ENCODE measurements at regions not wholly inside any gene's neighbourhood (a gene's known extent, or its start where the extent isn't known, plus 50 kb on each side); places are given as distances from the start of the nearest gene placed in this dataset.
A peak's percentile ranks its signal among the peaks of the same experiment; 100 is the strongest.

GRCh38 chr7:16055263-16055976 lies 365.9 kb downstream of the CRPPA start:
- DNase-seq (ENCODE audit: low read depth) = no peak

DNA sequence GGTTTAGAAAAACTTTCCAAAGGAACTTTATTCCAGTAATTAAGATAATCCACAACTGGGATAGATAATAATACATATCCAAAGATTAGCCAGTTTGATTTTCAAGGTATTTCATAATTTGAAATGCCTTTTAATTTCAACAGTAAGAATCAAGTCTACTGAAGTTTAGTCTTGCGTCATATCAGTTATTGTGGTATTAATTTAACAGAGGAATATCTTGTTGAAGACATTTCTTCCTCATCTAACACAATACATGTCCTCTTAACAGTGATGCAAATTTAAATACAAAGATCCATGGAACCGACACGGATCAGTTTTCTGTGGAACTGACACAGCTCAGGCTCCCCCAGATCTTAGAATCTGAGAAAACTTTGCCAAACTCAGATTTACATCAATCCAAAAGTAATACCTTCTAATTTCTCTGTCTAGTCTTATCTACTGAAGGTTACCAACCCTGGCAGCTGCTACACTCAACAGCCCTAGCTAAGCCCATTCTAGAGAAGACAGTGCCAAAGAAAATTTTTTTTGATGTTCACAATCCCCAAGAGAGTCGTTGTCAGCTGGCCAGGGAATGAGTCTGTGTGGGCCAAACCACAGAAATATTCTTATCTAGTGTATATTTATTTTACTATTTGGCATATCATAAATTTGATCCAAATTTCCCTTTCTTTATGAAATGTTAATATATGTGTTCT lies 365.2 kb upstream of the MEOX2 start:
- DNase-seq (ENCODE audit: low read depth) = no peak

GRCh38 chr7:16046041-16046440 lies 359.6 kb upstream of the MEOX2 start:
- DNase-seq (ENCODE audit: low read depth) = no peak

DNA sequence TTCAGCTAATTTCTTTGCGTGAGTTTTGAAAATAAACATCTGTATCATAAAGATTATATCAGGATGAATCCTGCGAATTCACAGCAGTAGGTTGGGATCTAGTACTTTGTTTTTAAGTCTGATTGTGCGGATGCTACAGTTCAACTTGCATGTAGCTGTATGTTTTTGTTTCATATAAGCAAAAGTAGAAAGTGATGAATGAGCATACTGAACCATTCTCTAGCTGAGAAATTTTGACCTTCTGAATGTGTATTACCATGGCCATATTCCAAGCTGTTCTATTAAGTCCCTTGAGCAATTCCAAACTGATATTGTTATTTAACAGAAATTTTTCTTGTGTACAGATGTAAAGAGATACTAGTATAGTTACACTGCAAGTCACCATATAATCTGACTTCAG lies 358.8 kb upstream of the MEOX2 start:
- DNase-seq (ENCODE audit: low read depth) = no peak

GRCh38 chr7:16044645-16045044 lies 358.2 kb upstream of the MEOX2 start:
- no peak for DNase-seq (ENCODE audit: low read depth)

- DNase-seq (ENCODE audit: low read depth) = no peak
These were observed 353.9 kb upstream of the MEOX2 start for GRCh38 chr7:16040346-16040745.

- no peak for DNase-seq (ENCODE audit: low read depth)
These were observed 352.4 kb upstream of the MEOX2 start for GRCh38 chr7:16038906-16039305.

DNA sequence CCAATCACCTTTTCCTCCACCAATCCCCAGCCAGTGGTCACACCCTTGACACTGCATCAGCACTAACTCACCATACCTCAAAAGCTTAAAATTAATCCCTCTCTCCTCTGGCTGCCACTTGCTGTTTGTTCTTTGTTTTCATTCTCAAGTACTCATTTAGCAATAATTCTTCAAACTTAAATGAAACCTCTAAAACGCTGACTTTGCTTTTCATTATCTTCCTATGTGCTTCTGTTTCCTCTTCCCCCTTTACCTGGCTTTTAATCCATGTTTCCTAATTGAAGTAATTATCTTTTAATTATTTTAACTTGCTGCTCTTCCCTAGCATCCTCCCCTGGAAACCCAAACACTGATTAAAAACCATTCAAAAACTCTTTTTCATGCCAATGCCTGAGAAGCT lies 348.9 kb upstream of the MEOX2 start:
- no peak for DNase-seq (ENCODE audit: low read depth)

DNA sequence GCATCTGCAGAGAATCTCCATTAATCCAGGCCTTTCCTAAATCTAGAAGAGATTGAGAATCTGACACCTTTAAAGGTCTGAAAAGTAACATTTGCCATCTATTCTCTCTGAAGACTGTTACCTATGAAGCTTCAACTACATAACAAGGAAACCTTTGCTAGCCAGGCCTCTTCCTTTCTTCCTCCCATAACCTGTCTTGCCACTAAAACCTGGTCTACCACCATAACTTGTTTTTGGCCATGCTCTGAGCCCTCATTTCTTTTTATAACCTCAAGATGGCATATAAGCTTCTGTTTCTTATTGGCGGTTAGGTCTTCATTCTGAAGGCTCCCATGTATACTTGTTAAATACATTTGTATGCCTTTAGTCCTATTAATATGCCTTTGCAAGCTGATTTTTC lies 348.4 kb upstream of the MEOX2 start:
- no peak for DNase-seq (ENCODE audit: low read depth)

- DNase-seq (ENCODE audit: low read depth) = peak; percentile 31
These were observed 347.9 kb upstream of the MEOX2 start for GRCh38 chr7:16034353-16034752.

DNA sequence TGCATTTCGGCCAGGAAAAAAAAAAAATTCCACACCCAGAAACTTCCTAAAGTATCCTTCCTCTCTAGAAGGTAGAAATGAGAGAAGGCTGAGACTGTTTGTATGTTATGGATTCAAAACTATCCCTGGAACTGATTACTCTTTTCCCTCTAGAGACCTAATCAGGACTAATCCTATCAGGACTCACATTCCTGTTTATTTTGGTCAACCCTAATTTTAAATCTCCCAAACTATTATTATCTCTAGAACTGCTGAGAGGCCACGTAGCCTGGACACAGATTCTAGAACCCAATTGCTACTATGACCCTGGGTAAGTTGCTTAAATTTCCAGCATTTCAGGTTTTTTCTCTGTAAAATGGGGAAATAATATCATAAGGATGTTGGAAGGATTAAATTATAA lies 346.8 kb upstream of the MEOX2 start:
- no peak for DNase-seq (ENCODE audit: low read depth)

GRCh38 chr7:16028636-16029035 lies 342.2 kb upstream of the MEOX2 start:
- DNase-seq (ENCODE audit: low read depth) = peak; percentile 46

DNA sequence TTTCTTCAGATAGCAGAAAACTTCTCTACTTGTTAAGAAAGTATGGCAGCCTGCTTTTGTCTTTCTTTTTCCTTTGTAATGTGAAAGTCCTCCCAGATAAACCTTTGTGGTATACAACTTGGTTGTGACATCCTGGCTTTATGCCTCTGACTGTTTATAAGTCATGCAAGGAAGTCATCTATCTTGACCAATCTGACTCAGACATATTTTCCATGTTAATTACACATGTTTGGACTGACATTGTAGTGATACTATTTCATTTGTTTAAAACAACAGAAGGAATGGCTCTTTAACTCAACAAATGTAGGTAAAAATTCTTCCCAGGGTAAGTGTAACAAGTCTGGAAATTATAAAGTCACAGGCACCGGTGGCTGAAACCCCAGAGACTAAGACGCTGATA lies 341.6 kb upstream of the MEOX2 start:
- DNase-seq (ENCODE audit: low read depth) = peak; percentile 91

DNA sequence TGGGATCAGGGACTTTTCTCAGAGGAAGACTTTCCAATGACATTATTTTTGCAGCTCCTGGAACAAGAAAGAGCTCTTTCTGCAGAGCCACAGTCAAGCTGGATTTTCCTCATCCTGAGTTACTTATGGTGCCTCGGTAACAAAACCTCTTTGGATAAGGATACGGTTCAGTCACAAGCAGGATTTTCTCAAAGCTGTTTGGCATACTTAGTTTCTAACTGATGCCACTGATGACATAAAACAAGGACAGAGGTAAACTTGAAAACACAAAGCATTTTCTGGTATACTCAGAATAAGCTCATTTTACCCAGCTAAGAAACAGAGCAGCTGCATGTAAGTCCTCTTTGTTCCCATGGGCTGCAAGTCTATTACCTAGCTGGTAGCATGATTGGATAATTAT lies 340.9 kb upstream of the MEOX2 start:
- no peak for DNase-seq (ENCODE audit: low read depth)

DNA sequence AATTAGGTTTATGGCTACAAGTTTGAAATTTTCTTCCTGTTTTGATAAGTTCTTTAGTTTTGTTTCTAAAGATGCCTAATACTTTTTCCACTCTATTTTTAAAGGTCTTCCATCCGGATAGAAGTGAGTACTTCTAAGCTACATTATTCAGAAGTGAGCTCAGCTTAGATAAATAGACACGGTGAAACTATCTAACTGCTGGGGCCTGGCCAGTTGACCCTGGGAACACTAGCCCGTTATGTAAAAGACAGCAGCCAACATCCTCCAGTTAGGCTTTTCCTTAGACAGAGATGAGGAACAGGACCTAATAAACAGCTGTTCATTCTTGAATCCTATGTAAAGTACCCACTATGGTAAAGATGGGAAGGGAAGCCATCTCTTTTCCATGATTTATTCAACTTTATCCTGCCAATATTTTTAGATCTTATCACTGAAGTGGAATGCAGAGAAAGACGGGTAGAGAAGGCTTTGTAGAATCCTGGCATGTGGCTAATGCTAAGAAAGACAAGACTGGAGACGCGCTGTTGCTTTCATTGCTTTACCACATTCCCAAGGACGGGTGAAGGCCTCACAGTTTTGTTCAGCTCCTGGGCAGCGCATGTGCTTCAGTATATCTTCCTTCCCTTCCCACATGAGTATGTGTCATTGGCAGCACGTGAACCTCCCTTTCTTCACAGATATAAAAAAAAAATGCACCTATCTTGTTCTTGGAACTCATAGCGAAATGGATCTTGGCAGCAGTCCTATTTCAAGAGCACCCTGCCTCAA lies 340.0 kb upstream of the MEOX2 start:
- DNase-seq (ENCODE audit: low read depth) = no peak

DNA sequence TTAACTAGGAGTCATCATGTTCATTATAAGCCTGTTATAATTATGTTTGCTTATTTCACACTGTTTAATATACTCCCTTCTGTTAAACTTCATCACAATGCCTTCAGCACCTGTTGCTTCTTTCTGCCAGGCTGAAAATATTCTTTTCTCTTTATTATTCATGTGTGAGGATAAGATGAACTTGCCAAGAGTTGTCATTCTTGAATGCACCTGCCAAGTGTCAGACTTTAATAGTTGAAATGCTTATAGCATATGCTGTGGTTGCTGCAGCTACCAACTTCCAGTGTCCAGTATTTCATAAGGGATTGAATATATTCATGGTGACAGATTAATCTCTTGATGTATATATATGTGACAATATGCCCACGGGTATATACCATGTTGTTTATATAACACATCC lies 339.2 kb upstream of the MEOX2 start:
- DNase-seq (ENCODE audit: low read depth) = no peak

DNA sequence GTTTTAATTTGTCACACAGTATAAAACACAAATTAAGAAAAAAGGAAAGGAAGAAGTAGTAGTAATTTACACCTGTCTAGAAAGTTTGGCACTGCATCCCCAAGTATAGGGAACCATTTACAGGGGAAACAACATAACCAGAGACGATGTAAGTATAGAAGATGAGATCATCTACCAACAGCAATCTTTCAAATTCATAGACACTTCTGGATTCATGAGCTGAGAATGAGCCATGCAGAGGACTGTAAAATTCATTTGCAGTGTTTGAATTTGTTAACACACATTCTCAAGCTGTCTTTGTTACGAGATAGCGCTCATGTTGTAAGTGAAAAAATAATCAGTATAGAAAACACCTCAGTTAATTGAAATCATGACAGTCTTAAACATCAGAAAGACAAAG lies 337.0 kb upstream of the MEOX2 start:
- DNase-seq (ENCODE audit: low read depth) = no peak

- DNase-seq (ENCODE audit: low read depth) = no peak
These were observed 336.6 kb upstream of the MEOX2 start for GRCh38 chr7:16023046-16023445.

GRCh38 chr7:16021851-16022250 lies 335.4 kb upstream of the MEOX2 start:
- DNase-seq (ENCODE audit: low read depth) = no peak

- DNase-seq (ENCODE audit: low read depth) = no peak
These were observed 329.5 kb upstream of the MEOX2 start for GRCh38 chr7:16015981-16016380.

GRCh38 chr7:16014031-16014430 lies 327.5 kb upstream of the MEOX2 start:
- DNase-seq (ENCODE audit: low read depth) = no peak

GRCh38 chr7:16007911-16008310 lies 321.4 kb upstream of the MEOX2 start:
- no peak for DNase-seq (ENCODE audit: low read depth)

- no peak for DNase-seq (ENCODE audit: low read depth)
These were observed 318.2 kb upstream of the MEOX2 start for GRCh38 chr7:16004702-16005101.
